H9 (cell line): ENCODE measurements at regions not wholly inside any gene's neighbourhood (a gene's known extent, or its start where the extent isn't known, plus 50 kb on each side); places are given as distances from the start of the nearest gene placed in this dataset.

Experiments used
- DNase-seq: peaks from one replicate; pipeline ENCODE4 v3.0.0-alpha.2; 2017
- H2AFZ ChIP-seq: one replicate; pipeline ENCODE4 v1.6.1; 2013; ENCODE audit warnings: mild to moderate bottlenecking, low read length, control low read depth, moderate library complexity
- H2AK5ac ChIP-seq: 2 replicates; pipeline ENCODE4 v1.6.1; 2013; ENCODE audit warnings: low read length, control low read depth, mixed read lengths; ENCODE audit not compliant: insufficient read length
- H2BK120ac ChIP-seq: one replicate; pipeline ENCODE4 v1.6.1; 2013; ENCODE audit warnings: low read depth, mild to moderate bottlenecking, low read length, control low read depth, inconsistent platforms; ENCODE audit not compliant: poor library complexity, severe bottlenecking
- H2BK12ac ChIP-seq: 2 replicates; pipeline ENCODE4 v1.6.1; 2013; ENCODE audit warnings: low read length, control low read depth, mixed read lengths, low read depth; ENCODE audit not compliant: insufficient read length
- H2BK15ac ChIP-seq: 2 replicates; pipeline ENCODE4 v1.6.1; 2013; ENCODE audit warnings: low read depth, low read length, control low read depth
- H2BK20ac ChIP-seq: one replicate; pipeline ENCODE4 v1.6.1; 2013; ENCODE audit warnings: low read depth, mild to moderate bottlenecking, low read length, control low read depth, inconsistent platforms; ENCODE audit not compliant: poor library complexity, severe bottlenecking
- H2BK5ac ChIP-seq: 2 replicates; pipeline ENCODE4 v1.6.1; 2013; ENCODE audit warnings: low read length, control low read depth, mixed read lengths; ENCODE audit not compliant: insufficient read length
- H3K14ac ChIP-seq: 2 replicates; pipeline ENCODE4 v1.6.1; 2013; ENCODE audit warnings: low read length, control low read depth; ENCODE audit not compliant: insufficient read depth
- H3K18ac ChIP-seq: 2 replicates; pipeline ENCODE4 v1.6.1; 2013; ENCODE audit warnings: low read depth, mild to moderate bottlenecking, mixed read lengths, low read length, control low read depth; ENCODE audit not compliant: insufficient read length
- H3K23ac ChIP-seq: 2 replicates; pipeline ENCODE4 v1.6.1; 2013; ENCODE audit warnings: low read length, control low read depth, mixed read lengths, low read depth; ENCODE audit not compliant: insufficient read length
- H3K23me2 ChIP-seq: 2 replicates; pipeline ENCODE4 v1.6.1; 2013; ENCODE audit warnings: low read depth, mild to moderate bottlenecking, mixed read lengths, low read length, control low read depth; ENCODE audit not compliant: insufficient read length, poor library complexity, severe bottlenecking
- H3K27ac ChIP-seq: 2 replicates; pipeline ENCODE4 v1.5.1; 2013; ENCODE audit warnings: low read length, control low read depth, mixed read lengths, low read depth; ENCODE audit not compliant: insufficient read length
- H3K27me3 ChIP-seq: 2 replicates; pipeline ENCODE4 v1.6.1; 2013; ENCODE audit warnings: low read length, control low read depth, inconsistent platforms; ENCODE audit not compliant: insufficient read depth
- H3K4ac ChIP-seq: 2 replicates; pipeline ENCODE4 v1.6.1; 2013; ENCODE audit warnings: low read depth, mild to moderate bottlenecking, control low read depth, inconsistent platforms, low read length, moderate library complexity
- H3K4me1 ChIP-seq: 2 replicates; pipeline ENCODE4 v1.6.1; 2013; ENCODE audit warnings: low read length, control low read depth, inconsistent platforms; ENCODE audit not compliant: insufficient read depth
- H3K4me2 ChIP-seq: 2 replicates; pipeline ENCODE4 v1.6.1; 2013; ENCODE audit warnings: low read length, control low read depth, mixed read lengths; ENCODE audit not compliant: insufficient read length, insufficient read depth
- H3K56ac ChIP-seq: 2 replicates; pipeline ENCODE4 v1.6.1; 2013; ENCODE audit warnings: low read depth, mild to moderate bottlenecking, mixed read lengths, low read length, control low read depth; ENCODE audit not compliant: insufficient read length
- H3K79me1 ChIP-seq: 2 replicates; pipeline ENCODE4 v1.6.1; 2013; ENCODE audit warnings: low read depth, mild to moderate bottlenecking, moderate library complexity, low read length, control low read depth, inconsistent platforms; ENCODE audit not compliant: insufficient read depth, poor library complexity, severe bottlenecking
- H3K79me2 ChIP-seq: 2 replicates; pipeline ENCODE4 v1.6.1; 2013; ENCODE audit warnings: low read length, control low read depth, inconsistent platforms; ENCODE audit not compliant: insufficient read depth
- H3K9ac ChIP-seq: 2 replicates; pipeline ENCODE4 v1.6.1; 2013; ENCODE audit warnings: low read length, control low read depth, mixed read lengths; ENCODE audit not compliant: insufficient read length; ENCODE audit errors: extremely low read depth
- H3K9me3 ChIP-seq: one replicate; pipeline ENCODE4 v1.6.1; 2013; ENCODE audit warnings: low read depth, low read length, inconsistent platforms; ENCODE audit not compliant: control insufficient read depth
- H3T11ph ChIP-seq: one replicate; pipeline ENCODE4 v1.6.1; 2013; ENCODE audit warnings: mild to moderate bottlenecking, low read length, control low read depth, inconsistent platforms
- H4K20me1 ChIP-seq: one replicate; pipeline ENCODE4 v1.6.1; 2013; ENCODE audit not compliant: control insufficient read depth, insufficient read length, insufficient read depth
- H4K5ac ChIP-seq: 2 replicates; pipeline ENCODE4 v1.6.1; 2013; ENCODE audit warnings: low read depth, mild to moderate bottlenecking, mixed read lengths, low read length, control low read depth; ENCODE audit not compliant: insufficient read length
- H4K8ac ChIP-seq: replicated peaks from 2 replicates; pipeline ENCODE4 v1.6.1; 2013; ENCODE audit warnings: low read length, control low read depth, mixed read lengths, low read depth; ENCODE audit not compliant: insufficient read length
- H4K91ac ChIP-seq: 2 replicates; pipeline ENCODE4 v1.6.1; 2013; ENCODE audit warnings: low read depth, mild to moderate bottlenecking, moderate library complexity, mixed read lengths, low read length, control low read depth; ENCODE audit not compliant: insufficient read length
- H3K27ac Mint-ChIP-seq, 3 experiments: 2 replicates in 2 of 3; 3 replicates in 1 of 3; pipeline ENCODE4 v1.8.0; 2020 to 2021; ENCODE audit warnings: mixed read lengths in 3 of 3, mild to moderate bottlenecking in 1 of 3, moderate library complexity in 1 of 3
- H3K27me3 Mint-ChIP-seq: 2 replicates; pipeline ENCODE4 v1.8.0; 2021; ENCODE audit warnings: low read depth, mild to moderate bottlenecking, moderate library complexity, mixed read lengths
- H3K36me3 Mint-ChIP-seq, 3 experiments: 2 replicates in 2 of 3; 3 replicates in 1 of 3; pipeline ENCODE4 v1.8.0; 2020 to 2021; ENCODE audit warnings: low read depth in 3 of 3, mixed read lengths in 3 of 3; ENCODE audit not compliant: insufficient read depth in 1 of 3
- H3K4me1 Mint-ChIP-seq, 2 experiments: 2 replicates each; pipeline ENCODE4 v1.8.0; 2020; ENCODE audit warnings: mixed read lengths in 2 of 2
- H3K4me3 Mint-ChIP-seq, 2 experiments: 2 replicates in 1 of 2; 3 replicates in 1 of 2; pipeline ENCODE4 v1.8.0; 2020 to 2021; ENCODE audit warnings: mild to moderate bottlenecking in 2 of 2, mixed read lengths in 2 of 2, moderate library complexity in 1 of 2
- H3K9me3 Mint-ChIP-seq, 2 experiments: 2 replicates in 1 of 2; 3 replicates in 1 of 2; pipeline ENCODE4 v1.8.0; 2020; ENCODE audit warnings: mild to moderate bottlenecking in 2 of 2, mixed read lengths in 2 of 2, moderate library complexity in 1 of 2
- WGBS: extraction: QIAGEN DNeasy Blood & Tissue Kit; methylation state at CpG from one replicate; pipeline ENCODE4 v1.1.7; 2013; ENCODE audit warnings: missing lambda C conversion rate, low lambda C conversion rate, mixed read lengths; ENCODE audit not compliant: insufficient read length; ENCODE audit errors: extremely low coverage; 5-methylcytosine and 5-hydroxymethylcytosine counted together
- TF ChIP-seq, protein P1 (sequence below): fragments of 200-600 bp; sonication (generic); conservative IDR thresholded peaks from 3 replicates; pipeline ENCODE4 v1.8.0; 2021; ENCODE audit warnings: antibody characterized with exemption, mild to moderate bottlenecking

DNA sequence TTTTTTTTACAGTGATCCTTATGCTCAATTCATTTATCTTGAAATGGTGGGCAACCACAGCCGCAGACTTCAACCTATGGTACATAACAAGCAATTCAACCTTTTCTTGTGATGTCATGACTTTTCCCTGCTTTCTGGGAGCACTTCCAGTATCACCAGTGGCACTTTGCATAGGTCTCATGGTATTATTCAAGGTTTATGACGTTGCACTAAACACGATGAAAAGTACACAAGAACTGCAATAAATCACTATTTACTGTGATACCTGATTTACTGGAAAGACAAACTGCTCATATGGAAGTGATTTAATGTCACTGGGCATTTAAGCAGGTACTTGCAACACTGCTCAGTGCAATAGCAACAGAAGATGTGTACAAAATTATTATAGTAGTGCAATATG lies 251.7 kb upstream of the CXCL12 start:
- H4K8ac ChIP-seq = no peak overlapping the region
- peaks cover 0 to 7% (median 0%) of the 10 kb centered on the region in 3 experiments; a peak in 2 of 7 replicates for H3K36me3 Mint-ChIP-seq
- no peaks in the 10 kb centered on the region for H4K20me1 ChIP-seq
- H2BK12ac ChIP-seq = no peak overlapping the region
- H2BK15ac ChIP-seq = no peak overlapping the region
- no peaks in the 10 kb centered on the region for H3K4me1 Mint-ChIP-seq
- H3K9me3 ChIP-seq = no peaks in the 10 kb centered on the region
- H3K27me3 Mint-ChIP-seq = no peaks in the 10 kb centered on the region; the same call in 1 of the 2 replicates
- H2AFZ ChIP-seq = no peak overlapping the region
- no peak overlapping the region for H3K18ac ChIP-seq
- no peak overlapping the region for H4K5ac ChIP-seq
- H2BK5ac ChIP-seq = no peak overlapping the region
- H2BK20ac ChIP-seq = no peak overlapping the region
- no peaks in the 10 kb centered on the region for H3K27me3 ChIP-seq
- H3K56ac ChIP-seq = no peak overlapping the region
- no CpG with 5 or more reads among the region's 3 CpGs for WGBS
- no peaks in the 10 kb centered on the region for H3K79me1 ChIP-seq
- no peak overlapping the region for H3K23ac ChIP-seq
- TF ChIP-seq, protein P1, sequence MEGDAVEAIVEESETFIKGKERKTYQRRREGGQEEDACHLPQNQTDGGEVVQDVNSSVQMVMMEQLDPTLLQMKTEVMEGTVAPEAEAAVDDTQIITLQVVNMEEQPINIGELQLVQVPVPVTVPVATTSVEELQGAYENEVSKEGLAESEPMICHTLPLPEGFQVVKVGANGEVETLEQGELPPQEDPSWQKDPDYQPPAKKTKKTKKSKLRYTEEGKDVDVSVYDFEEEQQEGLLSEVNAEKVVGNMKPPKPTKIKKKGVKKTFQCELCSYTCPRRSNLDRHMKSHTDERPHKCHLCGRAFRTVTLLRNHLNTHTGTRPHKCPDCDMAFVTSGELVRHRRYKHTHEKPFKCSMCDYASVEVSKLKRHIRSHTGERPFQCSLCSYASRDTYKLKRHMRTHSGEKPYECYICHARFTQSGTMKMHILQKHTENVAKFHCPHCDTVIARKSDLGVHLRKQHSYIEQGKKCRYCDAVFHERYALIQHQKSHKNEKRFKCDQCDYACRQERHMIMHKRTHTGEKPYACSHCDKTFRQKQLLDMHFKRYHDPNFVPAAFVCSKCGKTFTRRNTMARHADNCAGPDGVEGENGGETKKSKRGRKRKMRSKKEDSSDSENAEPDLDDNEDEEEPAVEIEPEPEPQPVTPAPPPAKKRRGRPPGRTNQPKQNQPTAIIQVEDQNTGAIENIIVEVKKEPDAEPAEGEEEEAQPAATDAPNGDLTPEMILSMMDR = no peak
- H3K4me2 ChIP-seq = no peak overlapping the region
- H3K9ac ChIP-seq = no peak overlapping the region
- no peak overlapping the region for H3K27ac ChIP-seq
- no peaks in the 10 kb centered on the region for H3K23me2 ChIP-seq
- H3K4me3 Mint-ChIP-seq = no peak overlapping the region
- no peak overlapping the region for H3T11ph ChIP-seq
- H3K9me3 Mint-ChIP-seq = peaks cover 4 to 8% of the 10 kb centered on the region in 2 experiments; a peak in 3 of 5 replicates
- no peak overlapping the region for H2AK5ac ChIP-seq
- no peak overlapping the region for H3K4ac ChIP-seq
- H2BK120ac ChIP-seq = no peak overlapping the region
- no peak overlapping the region for H3K27ac Mint-ChIP-seq
- DNase-seq = no peak
- no peak overlapping the region for H3K14ac ChIP-seq
- H3K4me1 ChIP-seq = no peaks in the 10 kb centered on the region
- H3K79me2 ChIP-seq = no peaks in the 10 kb centered on the region
- H4K91ac ChIP-seq = no peak overlapping the region
